Endothelial cell of umbilical vein (primary cell): ENCODE measurements at regions not wholly inside any gene's neighbourhood (a gene's known extent, or its start where the extent isn't known, plus 50 kb on each side); places are given as distances from the start of the nearest gene placed in this dataset.

Experiments used
- BruUV-seq: library from RNA; stranded (reverse); fragments of 400-500 nt; replicated peaks from 2 replicates; lab custom pipeline; 2021; lab: Mats Ljungman, UMichigan
- CTCF ChIA-PET: fragments of 300-600, 350-600 bp; sonication (Branson Sonifier 250); formaldehyde crosslinking; loops from one replicate; lab custom pipeline; 2021; ENCODE audit warnings: antibody characterized with exemption, inconsistent platforms; lab: Charles Lee
- POLR2A ChIA-PET: fragments of 300-600, 350-600 bp; sonication (Branson Sonifier 250); formaldehyde crosslinking; loops from one replicate; lab custom pipeline; 2021; ENCODE audit warnings: antibody characterized with exemption, inconsistent platforms; lab: Charles Lee
- DNase-seq: peaks from one replicate; pipeline ENCODE4 v3.0.0-alpha.2; 2011; ENCODE audit warnings: low read depth, low spot score
- FAIRE-seq: peaks from 2 replicates; lab custom pipeline; 2011; peaks lifted over from hg19 to GRCh38; lab: Jason Lieb, UNC
- H2AFZ ChIP-seq: 2 replicates; pipeline ENCODE4 v1.6.0; 2012; ENCODE audit warnings: low read depth, low read length, control low read depth, inconsistent platforms
- H3K27ac ChIP-seq: 2 replicates; pipeline ENCODE4 v1.5.1; 2011; ENCODE audit warnings: low read depth, mild to moderate bottlenecking, control low read depth, low read length, moderate library complexity; ENCODE audit not compliant: insufficient read depth
- H3K27me3 ChIP-seq, 2 experiments: 2 replicates each; pipeline versions ENCODE4 v1.6.0 to v1.6.1; 2011; ENCODE audit warnings: low read length in 2 of 2, mixed read lengths in 1 of 2; ENCODE audit not compliant: control insufficient read depth in 2 of 2, insufficient read depth in 2 of 2
- H3K36me3 ChIP-seq, 2 experiments: 2 replicates in 1 of 2; 3 replicates in 1 of 2; pipeline ENCODE4 v1.5.1; 2011; ENCODE audit warnings: low read length in 2 of 2, mild to moderate bottlenecking in 1 of 2, moderate library complexity in 1 of 2; ENCODE audit not compliant: control insufficient read depth in 2 of 2, insufficient read depth in 2 of 2; ENCODE audit errors: extremely low read depth in 1 of 2
- H3K4me1 ChIP-seq: 3 replicates; pipeline ENCODE4 v1.5.1; 2011; ENCODE audit warnings: mild to moderate bottlenecking, low read length; ENCODE audit not compliant: control insufficient read depth, insufficient read depth; ENCODE audit errors: extremely low read depth
- H3K4me2 ChIP-seq: 2 replicates; pipeline ENCODE4 v1.6.1; 2011; ENCODE audit warnings: low read length, control low read depth, mixed read lengths; ENCODE audit not compliant: insufficient read depth
- H3K4me3 ChIP-seq, 3 experiments: fragments of 200-600 bp in 1 of 3; sonication (generic), shearing (Covaris generic) in 1 of 3; replicated peaks in 1 of 3; 2 replicates each; pipeline ENCODE4 v1.5.1; 2011 to 2016; ENCODE audit warnings: control low read depth in 3 of 3, low read length in 3 of 3, mild to moderate bottlenecking in 2 of 3, inconsistent platforms in 1 of 3, low read depth in 1 of 3, moderate library complexity in 1 of 3; ENCODE audit not compliant: insufficient read depth in 1 of 3
- H3K79me2 ChIP-seq: 2 replicates; pipeline ENCODE4 v1.6.0; 2012; ENCODE audit warnings: low read length, inconsistent platforms; ENCODE audit not compliant: control insufficient read depth, insufficient read depth
- H3K9ac ChIP-seq: replicated peaks from 2 replicates; pipeline ENCODE3; 2011; ENCODE audit warnings: low read length, control low read depth; ENCODE audit not compliant: insufficient read depth; ENCODE audit errors: extremely low read depth
- H3K9me1 ChIP-seq: replicated peaks from 3 replicates; pipeline ENCODE4 v1.6.0; 2011; ENCODE audit warnings: mild to moderate bottlenecking, low read length; ENCODE audit not compliant: control insufficient read depth, insufficient read depth; ENCODE audit errors: extremely low read depth
- H3K9me3 ChIP-seq: replicated peaks from 2 replicates; pipeline ENCODE4 v1.5.1; 2012; ENCODE audit warnings: low read length, inconsistent platforms; ENCODE audit not compliant: control insufficient read depth, insufficient read depth
- H4K20me1 ChIP-seq: replicated peaks from 2 replicates; pipeline ENCODE3; 2011; ENCODE audit warnings: mild to moderate bottlenecking, low read length; ENCODE audit not compliant: control insufficient read depth, insufficient read depth; ENCODE audit errors: extremely low read depth
- FOS ChIP-seq: IDR thresholded peaks from 2 replicates; pipeline ENCODE4 v1.6.1; 2011; ENCODE audit warnings: mild to moderate bottlenecking, low read length, moderate library complexity, borderline replicate concordance; ENCODE audit not compliant: insufficient read depth
- GATA2 ChIP-seq: IDR thresholded peaks from 2 replicates; pipeline ENCODE4 v1.7.0; 2011; ENCODE audit warnings: low read depth, mild to moderate bottlenecking, moderate library complexity, mixed read lengths, low read length; ENCODE audit not compliant: insufficient read length, insufficient read depth
- JUN ChIP-seq: IDR thresholded peaks from 2 replicates; pipeline ENCODE4 v1.6.1; 2011; ENCODE audit warnings: borderline replicate concordance, low read depth; ENCODE audit not compliant: insufficient read length, insufficient read depth
- MYC ChIP-seq: IDR thresholded peaks from one replicate; pipeline ENCODE4 v1.6.1; 2011; ENCODE audit warnings: mild to moderate bottlenecking, low read depth, low read length
- POLR2A ChIP-seq: IDR thresholded peaks from 2 replicates; pipeline ENCODE4 v1.6.1; 2012; ENCODE audit warnings: low read depth, mild to moderate bottlenecking, control low read depth, low read length
- POLR2AphosphoS5 ChIP-seq: IDR thresholded peaks from 2 replicates; pipeline ENCODE4 v1.6.1; 2012; ENCODE audit warnings: low read depth, mild to moderate bottlenecking, control low read depth, low read length, moderate library complexity; ENCODE audit not compliant: insufficient read depth
- dilution Hi-C: fragments of 300-500 bp; cut with MboI; formaldehyde crosslinking; loops from one replicate; pipeline ENCODE4 v1.15.0; 2019; ENCODE audit warnings: low sequenced_read_pairs; ENCODE audit not compliant: extremely low pct_ligation_motif_present
- intact Hi-C: fragments of 100-400 bp; cut with micrococcal nuclease; formaldehyde crosslinking; loops from one replicate; pipeline ENCODE4 v1.10.0; 2022
- TF ChIP-seq, protein P1 (sequence below): IDR thresholded peaks from 2 replicates; pipeline ENCODE4 v1.6.1; 2011; ENCODE audit not compliant: insufficient read depth, insufficient read length
- TF ChIP-seq, protein P2 (sequence below), 2 donors: IDR thresholded peaks; 1 replicate in 1 of 2; 2 replicates in 1 of 2; pipeline ENCODE4 v1.5.1; 2011; ENCODE audit warnings: low read length in 2 of 2, mild to moderate bottlenecking in 2 of 2, moderate library complexity in 2 of 2, control low read depth in 1 of 2, inconsistent platforms in 1 of 2, low read depth in 1 of 2; ENCODE audit not compliant: insufficient read depth in 1 of 2; ENCODE audit errors: extremely low read depth in 1 of 2

DNA sequence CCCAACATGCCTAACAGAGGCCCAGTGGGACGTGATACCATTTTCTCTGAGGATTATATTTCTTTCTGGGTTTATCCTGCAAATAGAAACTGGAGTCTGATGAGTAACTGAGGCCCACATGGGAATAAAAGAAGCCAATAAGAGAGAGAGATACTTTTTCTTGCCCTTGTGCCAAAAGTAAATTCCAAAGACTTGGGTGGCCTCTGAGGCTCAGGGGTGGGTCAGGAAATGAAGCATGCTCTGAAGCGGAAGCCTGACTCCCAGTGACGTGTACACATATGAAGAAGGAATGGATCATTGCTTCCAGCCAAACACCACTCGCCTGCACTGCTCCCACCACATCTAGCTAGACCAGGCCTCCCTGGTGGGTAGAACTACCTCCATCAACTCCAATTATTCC is 273.6 kb upstream of the NCKAP5 start:
- FAIRE-seq (peak; percentile 99), DNase-seq (peak; percentile 90)
- ChIA-PET POLR2A (no interaction called here), CTCF (interaction anchor here (1.0 to 5.4 kb wide), 3 partner anchors 62 to 1295 kb away, joined by 3 to 73 read pairs (median 8); no protein-coding TSS in a partner anchor)
- Histone ChIP-seq H4K20me1 (no peaks in the 10 kb centered on the region), H3K4me3 (no peak overlapping the region), H3K4me1 (peaks cover 33% of the 10 kb centered on the region), H3K9me3 (no peaks in the 10 kb centered on the region), H3K27me3 (no peaks in the 10 kb centered on the region), H3K27ac (peak overlapping the region; percentile 92), H2AFZ (peak overlapping the region; percentile 55), H3K36me3 (no peaks in the 10 kb centered on the region), H3K79me2 (no peaks in the 10 kb centered on the region), H3K9ac (peak overlapping the region; percentile 44), H3K4me2 (peak overlapping the region; percentile 40), H3K9me1 (no peaks in the 10 kb centered on the region)
- dilution Hi-C loops (no loop called here), intact Hi-C loops (loop anchor here (1.0 to 10.0 kb wide), 5 partner anchors 24 to 1497 kb away; no protein-coding TSS in a partner anchor)
- BruUV-seq = no TSS peak
- TF ChIP-seq FOS = peak; percentile 97
- TF ChIP-seq, protein P1, sequence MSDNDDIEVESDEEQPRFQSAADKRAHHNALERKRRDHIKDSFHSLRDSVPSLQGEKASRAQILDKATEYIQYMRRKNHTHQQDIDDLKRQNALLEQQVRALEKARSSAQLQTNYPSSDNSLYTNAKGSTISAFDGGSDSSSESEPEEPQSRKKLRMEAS = no peak
- TF ChIP-seq GATA2 = peak; percentile 67
- TF ChIP-seq POLR2A = peak; percentile 27
- TF ChIP-seq JUN = peak; percentile 84
- TF ChIP-seq MYC = no peak
- TF ChIP-seq, protein P2, sequence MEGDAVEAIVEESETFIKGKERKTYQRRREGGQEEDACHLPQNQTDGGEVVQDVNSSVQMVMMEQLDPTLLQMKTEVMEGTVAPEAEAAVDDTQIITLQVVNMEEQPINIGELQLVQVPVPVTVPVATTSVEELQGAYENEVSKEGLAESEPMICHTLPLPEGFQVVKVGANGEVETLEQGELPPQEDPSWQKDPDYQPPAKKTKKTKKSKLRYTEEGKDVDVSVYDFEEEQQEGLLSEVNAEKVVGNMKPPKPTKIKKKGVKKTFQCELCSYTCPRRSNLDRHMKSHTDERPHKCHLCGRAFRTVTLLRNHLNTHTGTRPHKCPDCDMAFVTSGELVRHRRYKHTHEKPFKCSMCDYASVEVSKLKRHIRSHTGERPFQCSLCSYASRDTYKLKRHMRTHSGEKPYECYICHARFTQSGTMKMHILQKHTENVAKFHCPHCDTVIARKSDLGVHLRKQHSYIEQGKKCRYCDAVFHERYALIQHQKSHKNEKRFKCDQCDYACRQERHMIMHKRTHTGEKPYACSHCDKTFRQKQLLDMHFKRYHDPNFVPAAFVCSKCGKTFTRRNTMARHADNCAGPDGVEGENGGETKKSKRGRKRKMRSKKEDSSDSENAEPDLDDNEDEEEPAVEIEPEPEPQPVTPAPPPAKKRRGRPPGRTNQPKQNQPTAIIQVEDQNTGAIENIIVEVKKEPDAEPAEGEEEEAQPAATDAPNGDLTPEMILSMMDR (IDR thresholded peaks at IDR 0.05; ENCODE audit: extremely low read depth in 1 of 2, insufficient read depth in 1 of 2, low read depth in 1 of 2, low read length in 2 of 2) = no peak
- peak; percentile 75 for TF ChIP-seq POLR2AphosphoS5
